HepG2 (cell line): ENCODE measurements at regions not wholly inside any gene's neighbourhood (a gene's known extent, or its start where the extent isn't known, plus 50 kb on each side); places are given as distances from the start of the nearest gene placed in this dataset.

ENCODE experiments used
- ATAC-seq: fragments of 200-7000 bp; cut with Tn5 transposase; 3 replicates; pipeline ENCODE4 v1.9.1; 2020; ENCODE audit warnings: mild to moderate bottlenecking, moderate library complexity
- BruUV-seq: library from RNA; stranded (reverse); fragments of 400-500 nt; replicated peaks from 2 replicates; lab custom pipeline; 2021; lab: Mats Ljungman, UMichigan
- CTCF ChIA-PET: fragments of 300-600 bp; formaldehyde crosslinking; extraction: SDS; loops from one replicate; lab custom pipeline; 2021; ENCODE audit warnings: low total read pairs, inconsistent platforms, low intra/inter-chr PET ratio; lab: Yijun Ruan, JAX
- POLR2A ChIA-PET: fragments of 350-600 bp; sonication (Branson Sonifier 250); formaldehyde crosslinking; loops from one replicate; lab custom pipeline; 2020; ENCODE audit warnings: antibody characterized with exemption, inconsistent platforms; lab: Yijun Ruan, JAX
- DNase-seq: peaks from one replicate; pipeline ENCODE4 v3.0.0-alpha.2; 2015; ENCODE audit warnings: low spot score
- FAIRE-seq: peaks from 3 replicates; lab custom pipeline; 2011; peaks lifted over from hg19 to GRCh38; lab: Jason Lieb, UNC
- H2AFZ ChIP-seq: one replicate; pipeline ENCODE4 v1.6.1; 2011; ENCODE audit warnings: low read length, inconsistent platforms
- H3K27ac ChIP-seq: fragments of 300-600 bp; 3 replicates; pipeline ENCODE4 v1.8.0; 2011; ENCODE audit warnings: mixed run types, mild to moderate bottlenecking, mixed read lengths, low read length, inconsistent platforms; ENCODE audit not compliant: insufficient read depth; ENCODE audit errors: extremely low read length
- H3K27me3 ChIP-seq, 2 experiments: fragments of 200-600 bp in 1 of 2; 2 replicates in 1 of 2; 3 replicates in 1 of 2; pipeline versions ENCODE4 v1.6.0 to v1.8.0; 2011; ENCODE audit warnings: low read length in 2 of 2, mild to moderate bottlenecking in 2 of 2, moderate library complexity in 2 of 2, inconsistent platforms in 1 of 2; ENCODE audit not compliant: insufficient read depth in 2 of 2, control insufficient read depth in 1 of 2
- H3K36me3 ChIP-seq, 2 experiments: fragments of 200-600 bp in 1 of 2; replicated peaks in 1 of 2; 2 replicates in 1 of 2; 3 replicates in 1 of 2; pipeline versions ENCODE4 v1.5.1 to v1.8.0; 2011; ENCODE audit warnings: low read length in 2 of 2, inconsistent platforms in 1 of 2; ENCODE audit not compliant: insufficient read depth in 2 of 2, control insufficient read depth in 1 of 2
- H3K4me1 ChIP-seq: 2 replicates; pipeline ENCODE4 v1.5.1; 2012; ENCODE audit warnings: low read length, inconsistent platforms; ENCODE audit not compliant: insufficient read depth
- H3K4me2 ChIP-seq: 2 replicates; pipeline ENCODE4 v1.6.0; 2011; ENCODE audit warnings: low read depth, low read length, inconsistent platforms
- H3K4me3 ChIP-seq, 3 experiments: fragments of 200-600 bp in 1 of 3; sonication (generic), shearing (Covaris generic) in 1 of 3; replicated peaks in 1 of 3; 2 replicates each; pipeline ENCODE4 v1.5.1; 2011 to 2016; ENCODE audit warnings: low read length in 3 of 3, inconsistent platforms in 2 of 3, low read depth in 2 of 3, mild to moderate bottlenecking in 2 of 3, control low read depth in 1 of 3, mixed read lengths in 1 of 3; ENCODE audit not compliant: insufficient read depth in 1 of 3
- H3K79me2 ChIP-seq: one replicate; pipeline ENCODE4 v1.6.1; 2011; ENCODE audit warnings: low read length, inconsistent platforms; ENCODE audit not compliant: insufficient read depth
- H3K9ac ChIP-seq: 2 replicates; pipeline ENCODE4 v1.6.0; 2011; ENCODE audit warnings: mild to moderate bottlenecking, low read depth, low read length, inconsistent platforms; ENCODE audit not compliant: insufficient read depth
- H3K9me3 ChIP-seq: 2 replicates; pipeline ENCODE4 v1.5.1; 2012; ENCODE audit warnings: mild to moderate bottlenecking, low read length
- H4K20me1 ChIP-seq: 2 replicates; pipeline ENCODE4 v1.6.0; 2011; ENCODE audit warnings: inconsistent platforms, mild to moderate bottlenecking, low read length, moderate library complexity; ENCODE audit not compliant: insufficient read depth
- GZF1 ChIP-seq: sonication (generic); formaldehyde crosslinking; IDR thresholded peaks from 2 replicates; pipeline ENCODE4 v1.5.1; 2020; ENCODE audit warnings: mild to moderate bottlenecking, missing genetic modification reagents
- MIER2 ChIP-seq: IDR thresholded peaks from 2 replicates; pipeline ENCODE4 v1.6.1; 2016; ENCODE audit warnings: missing biosample characterization, missing genetic modification reagents
- PHF8 ChIP-seq: sonication (generic); formaldehyde crosslinking; IDR thresholded peaks from 2 replicates; pipeline ENCODE4 v1.5.0; 2020; ENCODE audit warnings: missing genetic modification reagents
- TFDP1 ChIP-seq: IDR thresholded peaks from 2 replicates; pipeline ENCODE4 v1.6.1; 2016; ENCODE audit warnings: missing compliant biosample characterization, missing genetic modification reagents, borderline replicate concordance
- ZNF570 ChIP-seq: sonication (generic); formaldehyde crosslinking; IDR thresholded peaks from 2 replicates; pipeline ENCODE4 v1.4.0; 2020; ENCODE audit warnings: mild to moderate bottlenecking, missing genetic modification reagents, borderline replicate concordance
- WGBS: methylation state at CpG from one replicate; pipeline ENCODE4 v1.1.6; 2017; ENCODE audit warnings: low lambda C conversion rate; 5-methylcytosine and 5-hydroxymethylcytosine counted together
- in situ Hi-C: cut with HindIII; loops from 2 replicates; pipeline ENCODE4 v1.10.0; 2017; ENCODE audit warnings: low pct_unique_long_range_greater_than_20kb; ENCODE audit not compliant: extremely low pct_ligation_motif_present
- intact Hi-C: fragments of 100-400 bp; cut with micrococcal nuclease; formaldehyde crosslinking; loops from one replicate; pipeline ENCODE4 v1.10.0; 2022; ENCODE audit not compliant: unreplicated experiment
- TF ChIP-seq, protein P1 (sequence below): sonication (generic); formaldehyde crosslinking; IDR thresholded peaks from 2 replicates; pipeline ENCODE4 v1.5.1; 2020; ENCODE audit warnings: missing genetic modification reagents, mild to moderate bottlenecking, borderline replicate concordance
- TF ChIP-seq, protein P2 (sequence below), 2 experiments: IDR thresholded peaks; 2 replicates each; pipeline ENCODE4 v1.6.1; 2011 to 2012; ENCODE audit warnings: low read length in 2 of 2, borderline replicate concordance in 1 of 2, low read depth in 1 of 2, mild to moderate bottlenecking in 1 of 2, moderate library complexity in 1 of 2

GRCh38 chr1:5198328-5198727 is 543.9 kb downstream of the AJAP1 start:
- no peak for FAIRE-seq

More at GRCh38 chr1:5198328-5198727, 543.9 kb downstream of the AJAP1 start:
- DNase-seq (no peak), ATAC-seq (no peak)
- no peak overlapping the region for H2AFZ ChIP-seq
- H4K20me1 ChIP-seq: no peaks in the 10 kb centered on the region
- H3K36me3 ChIP-seq: no peaks in the 10 kb centered on the region
- WGBS: 47% methylated on average over 5 of the region's 5 CpGs
- no peak overlapping the region for H3K4me3 ChIP-seq
- no peaks in the 10 kb centered on the region for H3K4me1 ChIP-seq
- H3K27ac ChIP-seq: no peak overlapping the region
- TF ChIP-seq ZNF570 (CRISPR knock-in tag): no peak
- peak; percentile 85 for TF ChIP-seq MIER2 (CRISPR knock-in tag)
- TF ChIP-seq TFDP1 (CRISPR knock-in tag): no peak
- TF ChIP-seq GZF1 (CRISPR knock-in tag): no peak
- TF ChIP-seq, protein P1, sequence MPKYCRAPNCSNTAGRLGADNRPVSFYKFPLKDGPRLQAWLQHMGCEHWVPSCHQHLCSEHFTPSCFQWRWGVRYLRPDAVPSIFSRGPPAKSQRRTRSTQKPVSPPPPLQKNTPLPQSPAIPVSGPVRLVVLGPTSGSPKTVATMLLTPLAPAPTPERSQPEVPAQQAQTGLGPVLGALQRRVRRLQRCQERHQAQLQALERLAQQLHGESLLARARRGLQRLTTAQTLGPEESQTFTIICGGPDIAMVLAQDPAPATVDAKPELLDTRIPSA (CRISPR knock-in tag): no peak
- TF ChIP-seq PHF8 (CRISPR knock-in tag): no peak
- TF ChIP-seq, protein P2, sequence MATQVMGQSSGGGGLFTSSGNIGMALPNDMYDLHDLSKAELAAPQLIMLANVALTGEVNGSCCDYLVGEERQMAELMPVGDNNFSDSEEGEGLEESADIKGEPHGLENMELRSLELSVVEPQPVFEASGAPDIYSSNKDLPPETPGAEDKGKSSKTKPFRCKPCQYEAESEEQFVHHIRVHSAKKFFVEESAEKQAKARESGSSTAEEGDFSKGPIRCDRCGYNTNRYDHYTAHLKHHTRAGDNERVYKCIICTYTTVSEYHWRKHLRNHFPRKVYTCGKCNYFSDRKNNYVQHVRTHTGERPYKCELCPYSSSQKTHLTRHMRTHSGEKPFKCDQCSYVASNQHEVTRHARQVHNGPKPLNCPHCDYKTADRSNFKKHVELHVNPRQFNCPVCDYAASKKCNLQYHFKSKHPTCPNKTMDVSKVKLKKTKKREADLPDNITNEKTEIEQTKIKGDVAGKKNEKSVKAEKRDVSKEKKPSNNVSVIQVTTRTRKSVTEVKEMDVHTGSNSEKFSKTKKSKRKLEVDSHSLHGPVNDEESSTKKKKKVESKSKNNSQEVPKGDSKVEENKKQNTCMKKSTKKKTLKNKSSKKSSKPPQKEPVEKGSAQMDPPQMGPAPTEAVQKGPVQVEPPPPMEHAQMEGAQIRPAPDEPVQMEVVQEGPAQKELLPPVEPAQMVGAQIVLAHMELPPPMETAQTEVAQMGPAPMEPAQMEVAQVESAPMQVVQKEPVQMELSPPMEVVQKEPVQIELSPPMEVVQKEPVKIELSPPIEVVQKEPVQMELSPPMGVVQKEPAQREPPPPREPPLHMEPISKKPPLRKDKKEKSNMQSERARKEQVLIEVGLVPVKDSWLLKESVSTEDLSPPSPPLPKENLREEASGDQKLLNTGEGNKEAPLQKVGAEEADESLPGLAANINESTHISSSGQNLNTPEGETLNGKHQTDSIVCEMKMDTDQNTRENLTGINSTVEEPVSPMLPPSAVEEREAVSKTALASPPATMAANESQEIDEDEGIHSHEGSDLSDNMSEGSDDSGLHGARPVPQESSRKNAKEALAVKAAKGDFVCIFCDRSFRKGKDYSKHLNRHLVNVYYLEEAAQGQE (IDR thresholded peaks at IDR 0.05; ENCODE audit: borderline replicate concordance in 1 of 2, low read depth in 1 of 2, low read length in 2 of 2): peak; percentile 24 to 86
- H3K79me2 ChIP-seq: no peaks in the 10 kb centered on the region
- no TSS peak for BruUV-seq
- intact Hi-C loops (no loop called here), in situ Hi-C loops (no loop called here)
- no peak overlapping the region for H3K9ac ChIP-seq
- H3K9me3 ChIP-seq: peaks cover 79% of the 10 kb centered on the region
- POLR2A ChIA-PET: no interaction called here
- H3K4me2 ChIP-seq: no peak overlapping the region
- H3K27me3 ChIP-seq: no peaks in the 10 kb centered on the region
- CTCF ChIA-PET: no interaction called here
